Liver (tissue), 3 donors: ENCODE measurements at regions not wholly inside any gene's neighbourhood (a gene's known extent, or its start where the extent isn't known, plus 50 kb on each side); places are given as distances from the start of the nearest gene placed in this dataset.

Experiments
- ATF3 ChIP-seq: IDR thresholded peaks from 2 replicates; pipeline ENCODE4 v1.6.1; 2016; ENCODE audit warnings: antibody characterized with exemption
- CTCF ChIP-seq: fragments of 150-350 bp; IDR thresholded peaks from 2 replicates; pipeline ENCODE4 v1.5.1; 2017; ENCODE audit warnings: improper control_type of control experiment, low read depth, low read length; ENCODE audit not compliant: missing input control
- GABPA ChIP-seq, 2 donors: IDR thresholded peaks in 1 of 2; conservative IDR thresholded peaks in 1 of 2; 2 replicates each; pipeline ENCODE4 v1.6.1; 2016; ENCODE audit warnings: antibody characterized with exemption in 2 of 2, mild to moderate bottlenecking in 1 of 2, moderate library complexity in 1 of 2
- HNF4A ChIP-seq, 2 donors: conservative IDR thresholded peaks; 2 replicates each; pipeline ENCODE4 v1.6.1; 2016; ENCODE audit warnings: antibody characterized with exemption in 2 of 2, mild to moderate bottlenecking in 2 of 2
- MAX ChIP-seq: IDR thresholded peaks from 2 replicates; pipeline ENCODE4 v1.6.1; 2016; ENCODE audit warnings: antibody characterized with exemption
- RAD21 ChIP-seq, 2 donors: IDR thresholded peaks; 2 replicates each; pipeline ENCODE4 v1.6.1; 2016; ENCODE audit warnings: antibody characterized with exemption in 2 of 2, mild to moderate bottlenecking in 2 of 2
- REST ChIP-seq: IDR thresholded peaks from 2 replicates; pipeline ENCODE4 v1.6.1; 2016; ENCODE audit warnings: antibody characterized with exemption, mild to moderate bottlenecking
- TAF1 ChIP-seq: conservative IDR thresholded peaks from 2 replicates; pipeline ENCODE4 v1.6.1; 2016; ENCODE audit warnings: antibody characterized with exemption, mild to moderate bottlenecking
- YY1 ChIP-seq: IDR thresholded peaks from 2 replicates; pipeline ENCODE4 v1.6.1; 2016; ENCODE audit warnings: antibody characterized with exemption, mild to moderate bottlenecking
- donor health status: healthy.
- donor health status: healthy.

- TF ChIP-seq RAD21 (IDR thresholded peaks at IDR 0.05), result no peak
- TF ChIP-seq MAX, result no peak
- TF ChIP-seq CTCF, result no peak
- TF ChIP-seq HNF4A (conservative IDR thresholded peaks at IDR 0.05), result no peak
- TF ChIP-seq GABPA (IDR thresholded peaks at IDR 0.05 in 1 of 2, conservative IDR thresholded peaks at IDR 0.05 in 1 of 2), result no peak
- TF ChIP-seq REST, result no peak
- no peak for TF ChIP-seq ATF3
- TF ChIP-seq YY1, result no peak
- TF ChIP-seq TAF1, result no peak
These were observed 77.1 kb upstream of the METRNL start for GRCh38 chr17:83002118-83002805.
